Lower lobe of right lung (tissue), 2 donors: ENCODE measurements at regions not wholly inside any gene's neighbourhood (a gene's known extent, or its start where the extent isn't known, plus 50 kb on each side); places are given as distances from the start of the nearest gene placed in this dataset.

Source experiments
- ATAC-seq, 2 donors: fragments of 200-7000 bp; cut with Tn5 transposase; one replicate each; pipeline ENCODE4 v1.9.1; 2020 to 2022; ENCODE audit warnings: mild to moderate bottlenecking in 2 of 2, moderate library complexity in 2 of 2
- DNase-seq: peaks from one replicate; pipeline ENCODE4 v3.0.0-alpha.2; 2020
- H3K27ac ChIP-seq: fragments of 200-600 bp; one replicate; pipeline ENCODE4 v1.8.0; 2022
- H3K27me3 ChIP-seq: fragments of 200-600 bp; one replicate; pipeline ENCODE4 v1.8.0; 2022; ENCODE audit warnings: low read depth
- H3K36me3 ChIP-seq: fragments of 200-600 bp; one replicate; pipeline ENCODE4 v1.8.0; 2022; ENCODE audit warnings: mild to moderate bottlenecking
- H3K4me1 ChIP-seq: fragments of 200-600 bp; one replicate; pipeline ENCODE4 v1.8.0; 2022
- H3K4me3 ChIP-seq: fragments of 200-600 bp; one replicate; pipeline ENCODE4 v1.8.0; 2022; ENCODE audit warnings: mild to moderate bottlenecking
- H3K9me3 ChIP-seq: fragments of 200-600 bp; one replicate; pipeline ENCODE4 v1.8.0; 2022
- intact Hi-C: fragments of 100-400 bp; cut with DNase I; formaldehyde crosslinking; loops from one replicate; pipeline ENCODE4 v1.11.0; 2022
- TF ChIP-seq, protein P1 (sequence below): fragments of 200-600 bp; IDR thresholded peaks from one replicate; pipeline ENCODE4 v1.8.0; 2022; ENCODE audit warnings: antibody characterized with exemption, mild to moderate bottlenecking
- donor health status: DM: no; HTN: yes; CAD: no; lungs with severe emphysema.

DNA sequence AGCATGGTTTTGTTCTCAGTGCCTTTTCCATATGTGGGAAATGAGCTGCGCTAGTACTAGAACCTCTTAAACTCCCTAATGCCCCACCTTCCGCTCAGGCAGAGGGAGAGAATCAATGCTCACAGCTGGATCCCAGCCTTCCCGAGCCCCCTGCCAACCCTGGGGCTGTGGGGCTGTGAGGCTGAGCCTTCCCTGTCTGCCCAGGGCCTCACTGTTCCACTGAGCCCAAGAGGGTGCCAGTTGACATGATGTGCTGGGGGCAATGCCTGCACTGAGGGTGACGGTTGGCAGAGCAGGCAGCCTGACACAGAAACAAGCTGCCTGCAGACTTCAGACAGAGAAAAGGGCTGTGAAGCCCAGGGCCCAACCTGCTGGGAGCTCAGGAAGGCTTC lies 602.4 kb upstream of the RAB6C start:
- Histone ChIP-seq H3K27me3 (no peaks in the 10 kb centered on the region), H3K36me3 (no peaks in the 10 kb centered on the region), H3K9me3 (no peaks in the 10 kb centered on the region), H3K4me3 (no peak overlapping the region), H3K4me1 (no peaks in the 10 kb centered on the region), H3K27ac (no peak overlapping the region)
- no peak for DNase-seq
- intact Hi-C loops, result no loop called here
- no peak for ATAC-seq
- TF ChIP-seq, protein P1, sequence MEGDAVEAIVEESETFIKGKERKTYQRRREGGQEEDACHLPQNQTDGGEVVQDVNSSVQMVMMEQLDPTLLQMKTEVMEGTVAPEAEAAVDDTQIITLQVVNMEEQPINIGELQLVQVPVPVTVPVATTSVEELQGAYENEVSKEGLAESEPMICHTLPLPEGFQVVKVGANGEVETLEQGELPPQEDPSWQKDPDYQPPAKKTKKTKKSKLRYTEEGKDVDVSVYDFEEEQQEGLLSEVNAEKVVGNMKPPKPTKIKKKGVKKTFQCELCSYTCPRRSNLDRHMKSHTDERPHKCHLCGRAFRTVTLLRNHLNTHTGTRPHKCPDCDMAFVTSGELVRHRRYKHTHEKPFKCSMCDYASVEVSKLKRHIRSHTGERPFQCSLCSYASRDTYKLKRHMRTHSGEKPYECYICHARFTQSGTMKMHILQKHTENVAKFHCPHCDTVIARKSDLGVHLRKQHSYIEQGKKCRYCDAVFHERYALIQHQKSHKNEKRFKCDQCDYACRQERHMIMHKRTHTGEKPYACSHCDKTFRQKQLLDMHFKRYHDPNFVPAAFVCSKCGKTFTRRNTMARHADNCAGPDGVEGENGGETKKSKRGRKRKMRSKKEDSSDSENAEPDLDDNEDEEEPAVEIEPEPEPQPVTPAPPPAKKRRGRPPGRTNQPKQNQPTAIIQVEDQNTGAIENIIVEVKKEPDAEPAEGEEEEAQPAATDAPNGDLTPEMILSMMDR, result no peak

DNA sequence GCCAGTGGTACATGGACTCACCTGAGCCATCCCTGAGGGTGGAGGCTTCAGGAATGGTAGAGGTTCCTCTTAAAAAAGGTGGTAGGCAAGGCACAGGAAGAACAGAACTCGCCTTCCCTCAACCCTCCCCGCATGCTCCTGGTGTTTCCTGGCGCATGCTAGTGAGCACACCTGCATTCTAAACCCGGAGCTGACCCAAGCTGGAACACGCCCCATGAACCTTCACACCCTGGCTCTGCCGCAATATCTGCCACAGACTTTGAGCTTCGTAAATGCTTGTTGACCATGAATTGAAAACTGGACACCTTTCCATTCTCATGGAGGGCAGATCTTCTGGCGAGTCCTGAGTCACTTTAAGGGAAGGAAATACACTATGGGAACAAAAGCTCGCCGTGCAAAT lies 601.3 kb upstream of the RAB6C start:
- no peak overlapping the region for H3K4me3 ChIP-seq
- no peaks in the 10 kb centered on the region for H3K27me3 ChIP-seq
- no peak for DNase-seq
- intact Hi-C loops, result no loop called here
- no peak for ATAC-seq
- no peaks in the 10 kb centered on the region for H3K9me3 ChIP-seq
- no peaks in the 10 kb centered on the region for H3K4me1 ChIP-seq
- no peak overlapping the region for H3K27ac ChIP-seq
- H3K36me3 ChIP-seq, result no peaks in the 10 kb centered on the region
- TF ChIP-seq, protein P1, result no peak

DNA sequence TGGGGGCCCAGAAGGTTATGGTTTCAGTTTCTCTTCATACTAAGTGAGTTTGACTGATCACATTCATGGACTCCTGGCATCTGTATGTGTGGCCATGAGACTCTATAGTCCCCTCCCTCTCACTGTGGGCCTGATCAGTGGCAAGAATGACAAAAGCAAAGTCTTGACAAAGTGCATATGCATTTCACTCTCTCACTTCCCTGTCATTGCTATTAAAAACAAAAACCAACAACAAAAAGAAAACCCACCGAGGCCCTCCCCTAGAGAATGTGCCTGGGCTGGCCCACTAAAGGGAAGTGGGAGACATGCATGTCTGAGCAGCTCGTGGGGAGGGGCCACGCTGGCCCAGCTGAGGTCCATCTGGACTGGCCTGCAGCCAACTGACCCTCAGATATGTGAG lies 600.1 kb upstream of the RAB6C start:
- DNase-seq (no peak), ATAC-seq (no peak)
- intact Hi-C loops, result no loop called here
- no peaks in the 10 kb centered on the region for H3K4me1 ChIP-seq
- H3K9me3 ChIP-seq, result no peaks in the 10 kb centered on the region
- TF ChIP-seq, protein P1, result no peak
- no peaks in the 10 kb centered on the region for H3K36me3 ChIP-seq
- H3K27ac ChIP-seq, result no peak overlapping the region
- H3K4me3 ChIP-seq, result no peak overlapping the region
- H3K27me3 ChIP-seq, result no peaks in the 10 kb centered on the region

DNA sequence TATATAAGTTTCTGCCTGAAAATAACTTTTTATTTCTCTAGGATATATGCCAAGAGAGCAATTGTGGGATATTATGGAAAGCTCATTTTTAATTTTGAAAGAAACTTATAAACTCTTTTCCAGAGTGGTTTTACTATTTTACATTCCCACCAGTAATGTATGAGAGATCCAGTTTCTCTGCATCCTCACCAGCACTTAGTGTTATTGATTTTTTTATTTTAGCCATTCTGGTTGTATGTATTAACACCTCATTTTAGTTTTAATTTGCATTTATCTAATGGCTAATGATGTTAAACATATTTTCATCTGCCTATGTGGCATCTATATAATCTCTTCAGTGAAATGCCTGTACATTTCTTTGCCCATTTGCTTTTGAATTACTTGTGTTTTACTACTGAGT lies 597.7 kb upstream of the RAB6C start:
- Histone ChIP-seq H3K27me3 (no peaks in the 10 kb centered on the region), H3K9me3 (no peaks in the 10 kb centered on the region), H3K4me1 (no peaks in the 10 kb centered on the region), H3K4me3 (no peak overlapping the region), H3K27ac (no peak overlapping the region), H3K36me3 (no peaks in the 10 kb centered on the region)
- TF ChIP-seq, protein P1, result no peak
- DNase-seq (no peak), ATAC-seq (no peak)
- intact Hi-C loops, result no loop called here

DNA sequence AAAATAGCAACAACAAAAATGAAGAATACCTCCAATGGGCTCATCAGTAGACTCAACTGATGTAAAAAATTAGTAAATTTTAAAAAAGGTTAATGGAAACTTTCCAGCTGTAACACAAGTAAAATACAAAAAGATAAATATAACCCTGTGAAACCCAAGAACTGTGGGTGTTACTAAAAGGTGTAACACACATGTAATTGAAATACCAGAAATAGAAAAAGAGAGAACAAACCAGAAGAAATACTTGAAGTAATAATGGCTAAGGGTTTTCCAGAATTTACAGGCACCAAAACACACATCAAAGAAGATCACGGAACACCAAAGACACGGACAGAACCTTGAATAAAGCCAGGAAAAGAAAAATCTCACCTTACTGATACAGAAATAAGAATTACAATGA lies 590.6 kb upstream of the RAB6C start:
- no peaks in the 10 kb centered on the region for H3K36me3 ChIP-seq

More for the DNA sequence above, 590.6 kb upstream of the RAB6C start:
- intact Hi-C loops, result no loop called here
- Histone ChIP-seq H3K27ac (no peak overlapping the region), H3K27me3 (no peaks in the 10 kb centered on the region), H3K9me3 (no peaks in the 10 kb centered on the region), H3K4me3 (no peak overlapping the region), H3K4me1 (no peaks in the 10 kb centered on the region)
- ATAC-seq (no peak), DNase-seq (no peak)
- TF ChIP-seq, protein P1, result no peak
